Tibial nerve (tissue), 4 donors: ENCODE measurements at regions not wholly inside any gene's neighbourhood (a gene's known extent, or its start where the extent isn't known, plus 50 kb on each side); places are given as distances from the start of the nearest gene placed in this dataset.

ENCODE experiments used
- DNase-seq, 2 donors: peaks; one replicate each; pipeline ENCODE4 v3.0.0-alpha.2; 2019; ENCODE audit warnings: low spot score in 2 of 2
- H3K27ac ChIP-seq, 4 donors: fragments of 200-600 bp; sonication (generic) in 3 of 4; one replicate each; pipeline ENCODE4 v1.5.1; 2017 to 2019; ENCODE audit warnings: mild to moderate bottlenecking in 1 of 4
- H3K27me3 ChIP-seq, 2 donors: fragments of 200-600 bp; sonication (generic) in 1 of 2; one replicate each; pipeline versions ENCODE4 v1.5.1 to v1.6.0; 2017 to 2019
- H3K36me3 ChIP-seq, 3 donors: fragments of 200-600 bp; sonication (generic); one replicate each; pipeline ENCODE4 v1.5.1; 2018 to 2019
- H3K4me1 ChIP-seq, 4 donors: fragments of 200-600 bp; sonication (generic) in 3 of 4; one replicate each; pipeline ENCODE4 v1.5.1; 2017 to 2019
- H3K4me3 ChIP-seq, 4 donors: fragments of 200-600 bp; sonication (generic) in 3 of 4; one replicate each; pipeline ENCODE4 v1.5.1; 2017 to 2019; ENCODE audit warnings: mild to moderate bottlenecking in 1 of 4, moderate library complexity in 1 of 4
- H3K9me3 ChIP-seq, 4 donors: fragments of 200-600 bp; sonication (generic) in 3 of 4; one replicate each; pipeline ENCODE4 v1.5.1; 2017 to 2019
- CTCF ChIP-seq, 5 experiments: fragments of 200-600 bp in 3 of 5; fragments of 450-650 bp in 2 of 5; sonication (generic) in 3 of 5; IDR thresholded peaks; one replicate each; pipeline ENCODE4 v1.5.1; 2016 to 2019; ENCODE audit warnings: antibody characterized with exemption in 5 of 5, mild to moderate bottlenecking in 3 of 5, moderate library complexity in 2 of 5
- EP300 ChIP-seq, 2 donors: sonication (generic); formaldehyde crosslinking; IDR thresholded peaks; one replicate each; pipeline ENCODE4 v1.6.1; 2017; ENCODE audit warnings: antibody characterized with exemption in 2 of 2, mild to moderate bottlenecking in 1 of 2
- POLR2A ChIP-seq, 2 donors: fragments of 450-650 bp; IDR thresholded peaks; one replicate each; pipeline ENCODE4 v1.6.1; 2017; ENCODE audit warnings: antibody characterized with exemption in 2 of 2, mild to moderate bottlenecking in 2 of 2, moderate library complexity in 2 of 2
- WGBS, 2 donors: methylation state at CpG; one replicate each; pipeline ENCODE4 v1.1.5; 2018; 5-methylcytosine and 5-hydroxymethylcytosine counted together

- Histone ChIP-seq H3K4me1 (no peaks in the 10 kb centered on the region), H3K27me3 (no peaks in the 10 kb centered on the region), H3K9me3 (no peaks in the 10 kb centered on the region), H3K36me3 (no peaks in the 10 kb centered on the region), H3K27ac (no peak overlapping the region), H3K4me3 (no peak overlapping the region)
- TF ChIP-seq EP300 (IDR thresholded peaks at IDR 0.05) (no peak), POLR2A (IDR thresholded peaks at IDR 0.05) (no peak), CTCF (IDR thresholded peaks at IDR 0.05) (no peak)
- WGBS, 2 donors, result 70 to 92% methylated on average over 1 of the region's 1 CpG
- no peak for DNase-seq
These were observed 570.2 kb upstream of the POM121L12 start for GRCh38 chr7:52465216-52465615.

- H3K27me3 ChIP-seq, result no peaks in the 10 kb centered on the region
- no peaks in the 10 kb centered on the region for H3K9me3 ChIP-seq
- no peaks in the 10 kb centered on the region for H3K36me3 ChIP-seq
- no peak for TF ChIP-seq EP300 (IDR thresholded peaks at IDR 0.05)
- TF ChIP-seq CTCF (IDR thresholded peaks at IDR 0.05), result no peak
- no peak for DNase-seq
- H3K27ac ChIP-seq, result no peak overlapping the region
- 82 to 86% methylated on average over 3 of the region's 3 CpGs for WGBS, 2 donors
- no peak overlapping the region for H3K4me3 ChIP-seq
- no peaks in the 10 kb centered on the region for H3K4me1 ChIP-seq
These were observed 572.1 kb upstream of the POM121L12 start for GRCh38 chr7:52463341-52463740.

DNA sequence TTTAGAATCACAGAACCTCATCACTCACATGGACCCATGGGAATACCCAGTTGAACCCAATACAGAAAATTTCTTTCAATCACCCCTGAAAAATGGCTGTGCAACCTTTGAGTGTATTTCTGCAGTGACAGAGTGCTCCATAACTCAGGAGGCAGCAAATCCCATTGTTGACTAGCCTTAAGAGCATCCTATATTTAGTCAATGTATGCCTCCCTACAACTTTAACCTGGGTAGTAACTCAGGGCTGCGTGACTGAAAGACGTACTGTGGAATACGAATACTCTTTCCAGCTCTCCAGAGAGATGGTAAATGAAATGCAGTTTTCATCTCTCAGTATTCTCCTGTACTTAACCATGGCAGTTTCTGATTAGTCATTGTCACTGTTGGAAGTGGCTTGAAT, 573.0 kb upstream of the POM121L12 start:
- H3K27ac ChIP-seq, result no peak overlapping the region
- TF ChIP-seq CTCF (IDR thresholded peaks at IDR 0.05), result no peak
- TF ChIP-seq EP300 (IDR thresholded peaks at IDR 0.05), result no peak
- no peak for TF ChIP-seq POLR2A (IDR thresholded peaks at IDR 0.05)
- H3K27me3 ChIP-seq, result no peaks in the 10 kb centered on the region
- DNase-seq, result no peak
- H3K4me3 ChIP-seq, result no peak overlapping the region
- H3K4me1 ChIP-seq, result no peaks in the 10 kb centered on the region
- no peaks in the 10 kb centered on the region for H3K36me3 ChIP-seq
- no peaks in the 10 kb centered on the region for H3K9me3 ChIP-seq
- 95 to 100% methylated on average over 3 of the region's 3 CpGs for WGBS, 2 donors

- H3K36me3 ChIP-seq, result no peaks in the 10 kb centered on the region
- WGBS, 2 donors, result 84 to 92% methylated on average over 8 of the region's 8 CpGs
- H3K4me1 ChIP-seq, result no peaks in the 10 kb centered on the region
- H3K4me3 ChIP-seq, result no peak overlapping the region
- H3K9me3 ChIP-seq, result no peaks in the 10 kb centered on the region
- no peak overlapping the region for H3K27ac ChIP-seq
- TF ChIP-seq CTCF (IDR thresholded peaks at IDR 0.05), result no peak
- TF ChIP-seq EP300 (IDR thresholded peaks at IDR 0.05), result no peak
- no peak for TF ChIP-seq POLR2A (IDR thresholded peaks at IDR 0.05)
- DNase-seq, result no peak
- H3K27me3 ChIP-seq, result no peaks in the 10 kb centered on the region
These were observed 579.9 kb upstream of the POM121L12 start for GRCh38 chr7:52455571-52455970.

- Histone ChIP-seq H3K36me3 (no peaks in the 10 kb centered on the region), H3K4me1 (no peaks in the 10 kb centered on the region), H3K27me3 (no peaks in the 10 kb centered on the region), H3K9me3 (no peaks in the 10 kb centered on the region), H3K4me3 (no peak overlapping the region), H3K27ac (no peak overlapping the region)
- no peak for TF ChIP-seq EP300 (IDR thresholded peaks at IDR 0.05)
- TF ChIP-seq CTCF (IDR thresholded peaks at IDR 0.05), result no peak
- TF ChIP-seq POLR2A (IDR thresholded peaks at IDR 0.05), result no peak
- DNase-seq, result no peak
- 75 to 78% methylated on average over 3 of the region's 3 CpGs for WGBS, 2 donors
These were observed 584.6 kb upstream of the POM121L12 start for GRCh38 chr7:52450816-52451215.
